Neural progenitor cell (in vitro differentiated cells): ENCODE measurements at regions not wholly inside any gene's neighbourhood (a gene's known extent, or its start where the extent isn't known, plus 50 kb on each side); places are given as distances from the start of the nearest gene placed in this dataset.

Experiments
- DNase-seq: peaks from one replicate; pipeline ENCODE4 v3.0.0-alpha.2; 2016; ENCODE audit warnings: low spot score
- H2AFZ ChIP-seq: fragments of 200-600 bp; sonication (generic); replicated peaks from 2 replicates; pipeline ENCODE4 v1.6.1; 2016; ENCODE audit warnings: antibody characterized with exemption
- H3F3A ChIP-seq: fragments of 200-600 bp; sonication (generic); 2 replicates; pipeline ENCODE4 v1.6.1; 2016; ENCODE audit warnings: antibody characterized with exemption, low read depth
- H3K27ac ChIP-seq: fragments of 200-600 bp; sonication (generic); 2 replicates; pipeline ENCODE4 v1.5.1; 2016; ENCODE audit warnings: mild to moderate bottlenecking
- H3K27me3 ChIP-seq: fragments of 200-600 bp; sonication (generic); 2 replicates; pipeline ENCODE4 v1.6.1; 2016; ENCODE audit warnings: mild to moderate bottlenecking, moderate library complexity
- H3K36me3 ChIP-seq: fragments of 200-600 bp; sonication (generic); 2 replicates; pipeline ENCODE4 v1.5.1; 2016
- H3K4me1 ChIP-seq: fragments of 200-600 bp; sonication (generic); 2 replicates; pipeline ENCODE4 v1.6.1; 2016; ENCODE audit warnings: mixed run types
- H3K4me2 ChIP-seq: fragments of 200-600 bp; sonication (generic); 2 replicates; pipeline ENCODE4 v1.6.1; 2016
- H3K4me3 ChIP-seq: fragments of 200-600 bp; sonication (generic); 2 replicates; pipeline ENCODE4 v1.5.1; 2016
- H3K79me2 ChIP-seq: fragments of 200-600 bp; sonication (generic); 2 replicates; pipeline ENCODE4 v1.6.1; 2016; ENCODE audit warnings: low read depth
- H3K9ac ChIP-seq: fragments of 200-600 bp; sonication (generic); 2 replicates; pipeline ENCODE4 v1.6.1; 2016
- H3K9me3 ChIP-seq: fragments of 200-600 bp; sonication (generic); 2 replicates; pipeline ENCODE4 v1.5.1; 2016; ENCODE audit warnings: low read depth
- H4K20me1 ChIP-seq: fragments of 200-600 bp; sonication (generic); 2 replicates; pipeline ENCODE4 v1.6.1; 2016; ENCODE audit warnings: low read depth
- H3K27ac Mint-ChIP-seq: 3 replicates; pipeline ENCODE4 v1.8.0; 2021; ENCODE audit warnings: mixed read lengths
- H3K27me3 Mint-ChIP-seq: 2 replicates; pipeline ENCODE4 v1.8.0; 2022; ENCODE audit warnings: low read depth, mild to moderate bottlenecking, inconsistent platforms, moderate library complexity, mixed read lengths; ENCODE audit not compliant: insufficient read depth
- H3K36me3 Mint-ChIP-seq: 3 replicates; pipeline ENCODE4 v1.8.0; 2021; ENCODE audit warnings: mixed read lengths
- H3K4me1 Mint-ChIP-seq: 3 replicates; pipeline ENCODE4 v1.8.0; 2021; ENCODE audit warnings: mixed read lengths
- H3K4me3 Mint-ChIP-seq: 3 replicates; pipeline ENCODE4 v1.8.0; 2021; ENCODE audit warnings: mild to moderate bottlenecking, moderate library complexity, mixed read lengths
- H3K9me3 Mint-ChIP-seq: 3 replicates; pipeline ENCODE4 v1.8.0; 2020; ENCODE audit warnings: mixed read lengths
- CTCF ChIP-seq: fragments of 200-600 bp; sonication (generic); IDR thresholded peaks from 2 replicates; pipeline ENCODE4 v1.5.1; 2017; ENCODE audit warnings: antibody characterized with exemption, mild to moderate bottlenecking
- EZH2 ChIP-seq: fragments of 200-600 bp; sonication (generic); IDR thresholded peaks from 2 replicates; pipeline ENCODE4 v1.6.1; 2017; ENCODE audit warnings: antibody characterized with exemption, mild to moderate bottlenecking, moderate library complexity
- EZH2phosphoT487 ChIP-seq: fragments of 200-600 bp; sonication (generic); IDR thresholded peaks from 2 replicates; pipeline ENCODE4 v1.6.1; 2017; ENCODE audit warnings: antibody characterized with exemption

GRCh38 chr6:167702241-167702827 is 124.4 kb upstream of the AFDN start:
- Mint-ChIP-seq H3K9me3 (no peaks in the 10 kb centered on the region), H3K36me3 (no peaks in the 10 kb centered on the region), H3K27ac (peak overlapping the region; percentile 63), H3K4me3 (no peak overlapping the region), H3K27me3 (peaks cover 5% of the 10 kb centered on the region), H3K4me1 (peaks cover 31% of the 10 kb centered on the region)
- Histone ChIP-seq H3K79me2 (no peaks in the 10 kb centered on the region), H2AFZ (no peak overlapping the region), H3K4me1 (no peaks in the 10 kb centered on the region), H3K9me3 (no peaks in the 10 kb centered on the region), H3K9ac (no peak overlapping the region), H3K4me3 (no peak overlapping the region), H3F3A (no peaks in the 10 kb centered on the region), H4K20me1 (no peaks in the 10 kb centered on the region), H3K27me3 (no peaks in the 10 kb centered on the region), H3K4me2 (no peak overlapping the region), H3K36me3 (no peaks in the 10 kb centered on the region), H3K27ac (no peak overlapping the region)
- no peak for TF ChIP-seq EZH2phosphoT487
- DNase-seq = no peak

GRCh38 chr6:167703347-167703746 is 123.4 kb upstream of the AFDN start:
- Histone ChIP-seq H3K9me3 (no peaks in the 10 kb centered on the region), H3K36me3 (no peaks in the 10 kb centered on the region), H2AFZ (no peak overlapping the region), H3K27me3 (no peaks in the 10 kb centered on the region), H4K20me1 (no peaks in the 10 kb centered on the region), H3K4me3 (no peak overlapping the region), H3K4me1 (no peaks in the 10 kb centered on the region), H3K9ac (no peak overlapping the region), H3F3A (no peaks in the 10 kb centered on the region), H3K79me2 (no peaks in the 10 kb centered on the region), H3K4me2 (no peak overlapping the region), H3K27ac (no peak overlapping the region)
- peaks cover 34% of the 10 kb centered on the region for H3K4me1 Mint-ChIP-seq
- TF ChIP-seq EZH2phosphoT487 (no peak), EZH2 (no peak), CTCF (no peak)
- peaks cover 5% of the 10 kb centered on the region for H3K27me3 Mint-ChIP-seq
- H3K9me3 Mint-ChIP-seq = no peaks in the 10 kb centered on the region
- H3K36me3 Mint-ChIP-seq = no peaks in the 10 kb centered on the region
- no peak for DNase-seq
- no peak overlapping the region for H3K27ac Mint-ChIP-seq
- no peak overlapping the region for H3K4me3 Mint-ChIP-seq

- Histone ChIP-seq H3K36me3 (no peaks in the 10 kb centered on the region), H2AFZ (no peak overlapping the region), H3K9ac (no peak overlapping the region), H4K20me1 (no peaks in the 10 kb centered on the region), H3K4me3 (no peak overlapping the region), H3K27me3 (no peaks in the 10 kb centered on the region), H3K79me2 (no peaks in the 10 kb centered on the region), H3K4me1 (no peaks in the 10 kb centered on the region), H3K9me3 (no peaks in the 10 kb centered on the region), H3K27ac (no peak overlapping the region), H3F3A (no peaks in the 10 kb centered on the region), H3K4me2 (no peak overlapping the region)
- no peak for DNase-seq
- Mint-ChIP-seq H3K27ac (no peak overlapping the region), H3K4me3 (no peak overlapping the region), H3K27me3 (peaks cover 5% of the 10 kb centered on the region), H3K4me1 (peaks cover 34% of the 10 kb centered on the region), H3K9me3 (no peaks in the 10 kb centered on the region), H3K36me3 (no peaks in the 10 kb centered on the region)
- TF ChIP-seq EZH2 (no peak), EZH2phosphoT487 (no peak), CTCF (no peak)
Measured at GRCh38 chr6:167703781-167704180, 122.9 kb upstream of the AFDN start.

- peaks cover 28% of the 10 kb centered on the region for H3K4me1 Mint-ChIP-seq
- no peak overlapping the region for H3K4me3 ChIP-seq
- H3K27me3 Mint-ChIP-seq = peaks cover 9% of the 10 kb centered on the region
- no peak overlapping the region for H3K4me3 Mint-ChIP-seq
- H3K36me3 Mint-ChIP-seq = no peaks in the 10 kb centered on the region
- H3K4me2 ChIP-seq = no peak overlapping the region
- no peaks in the 10 kb centered on the region for H3K9me3 ChIP-seq
- no peak overlapping the region for H3K27ac ChIP-seq
- no peaks in the 10 kb centered on the region for H3K4me1 ChIP-seq
- H2AFZ ChIP-seq = peak overlapping the region; percentile 68
- H3K27ac Mint-ChIP-seq = no peak overlapping the region
- no peaks in the 10 kb centered on the region for H3K9me3 Mint-ChIP-seq
- no peaks in the 10 kb centered on the region for H3K27me3 ChIP-seq
- DNase-seq = no peak
- H3K79me2 ChIP-seq = no peaks in the 10 kb centered on the region
- TF ChIP-seq EZH2 (no peak), CTCF (no peak), EZH2phosphoT487 (no peak)
- no peaks in the 10 kb centered on the region for H3K36me3 ChIP-seq
- H3F3A ChIP-seq = no peaks in the 10 kb centered on the region
- no peaks in the 10 kb centered on the region for H4K20me1 ChIP-seq
- H3K9ac ChIP-seq = no peak overlapping the region
Measured at GRCh38 chr6:167704396-167704901, 122.3 kb upstream of the AFDN start.
